ENCODE measurements at regions not wholly inside any gene's neighbourhood (a gene's known extent, or its start where the extent isn't known, plus 50 kb on each side); places are given as distances from the start of the nearest gene placed in this dataset.

DNA sequence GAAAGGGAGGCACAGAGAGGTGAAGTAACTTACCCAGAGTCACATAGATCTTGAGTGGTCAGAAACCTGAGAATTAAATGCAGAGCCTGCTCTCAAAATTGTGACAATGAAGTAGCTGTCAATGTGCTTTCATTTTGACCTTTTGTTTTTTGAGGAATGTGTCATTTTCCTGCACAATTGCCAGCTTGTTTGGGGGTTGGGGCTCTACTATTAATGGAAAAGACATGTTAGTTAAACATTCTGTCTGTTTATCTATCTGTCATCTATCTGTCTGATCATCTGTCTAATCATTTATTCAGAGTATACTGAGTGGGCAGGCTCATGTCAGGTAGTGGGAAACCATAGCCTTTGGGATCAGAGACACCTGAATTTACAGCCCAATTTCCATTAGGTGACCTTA lies 428.4 kb downstream of the TSN start:
- DNase-seq, result no peak

- DNase-seq, result no peak
These were observed 431.3 kb downstream of the TSN start for GRCh38 chr2:122186761-122187222.

DNA sequence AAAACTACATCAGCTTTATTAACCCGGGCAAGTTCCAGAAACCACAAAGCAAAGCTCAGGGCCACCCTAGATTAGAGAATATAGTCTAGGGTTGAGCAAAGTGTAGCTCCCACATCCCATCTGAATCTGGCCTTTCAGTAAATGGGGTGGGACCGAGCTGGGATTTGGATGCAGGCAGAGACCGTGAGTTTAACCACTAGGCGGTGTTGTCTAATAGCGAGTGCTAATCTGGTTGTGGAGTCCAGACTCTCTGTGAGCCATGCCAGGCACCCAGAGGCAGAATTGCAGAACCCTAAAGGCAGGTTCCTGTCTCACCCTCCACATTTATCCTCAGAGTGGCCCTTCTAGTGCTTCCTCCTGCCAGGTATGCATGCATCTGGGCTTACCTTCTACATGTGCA lies 435.9 kb downstream of the TSN start:
- no peak for DNase-seq

DNA sequence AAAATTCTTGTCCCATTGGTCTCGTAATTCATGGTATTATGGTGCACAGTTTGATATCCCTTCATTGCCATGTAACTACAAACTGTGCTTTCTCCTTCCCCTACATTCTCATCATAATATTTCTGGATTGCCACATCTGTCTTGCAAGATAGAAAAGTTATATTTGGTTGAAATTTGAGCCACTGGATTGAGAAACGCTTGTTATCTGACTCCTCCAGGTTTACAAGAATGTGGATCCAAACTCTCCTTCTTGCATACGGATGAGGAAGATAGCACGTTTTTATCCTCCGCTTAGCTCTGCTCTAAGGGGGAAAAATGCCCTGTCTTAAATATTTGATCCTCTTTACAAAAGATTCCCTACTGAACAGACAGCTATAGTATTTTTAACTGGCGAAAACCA lies 438.2 kb downstream of the TSN start:
- DNase-seq, result no peak

- no peak for DNase-seq
These were observed 439.1 kb downstream of the TSN start for GRCh38 chr2:122194546-122194945.

DNA sequence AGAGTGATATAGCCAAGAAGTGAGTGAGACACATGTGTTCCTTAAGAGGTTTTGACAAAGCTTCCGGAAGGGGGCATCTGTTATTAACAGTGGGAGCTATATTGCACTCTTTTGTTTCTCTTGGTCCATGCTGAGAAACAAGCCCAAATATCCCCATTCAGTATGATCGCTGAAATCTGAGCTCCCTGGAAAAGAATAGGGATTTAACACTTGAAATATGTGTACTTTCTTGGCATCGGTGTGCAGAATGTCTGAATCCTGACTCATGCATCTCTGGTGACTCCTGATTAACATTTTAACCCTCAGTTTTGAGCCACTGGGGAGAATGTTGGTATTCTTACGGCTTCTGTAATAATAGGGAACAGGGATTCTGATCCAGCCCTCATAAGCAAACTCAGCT lies 448.1 kb downstream of the TSN start:
- no peak for DNase-seq

GRCh38 chr2:122205641-122206040 lies 450.2 kb downstream of the TSN start:
- no peak for DNase-seq

DNA sequence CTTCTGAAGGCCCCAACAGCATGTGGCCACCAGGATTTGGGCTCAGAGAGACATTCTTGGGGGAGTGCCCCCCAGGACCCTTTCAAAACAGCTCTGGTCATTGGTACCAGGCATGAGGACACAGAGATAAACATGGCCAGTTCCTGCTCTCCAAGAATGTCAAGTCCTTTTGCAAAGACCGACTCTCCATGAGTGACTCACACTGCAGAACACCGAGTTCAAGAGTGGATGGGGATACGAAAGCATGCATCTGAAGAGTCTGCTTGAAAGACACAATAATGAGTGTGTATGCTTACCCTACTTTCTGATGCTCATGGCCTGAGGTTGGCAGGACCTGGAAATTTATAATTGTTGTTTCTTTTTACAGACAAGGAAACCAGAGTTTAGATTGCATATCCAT lies 450.6 kb downstream of the TSN start:
- DNase-seq, result no peak

DNA sequence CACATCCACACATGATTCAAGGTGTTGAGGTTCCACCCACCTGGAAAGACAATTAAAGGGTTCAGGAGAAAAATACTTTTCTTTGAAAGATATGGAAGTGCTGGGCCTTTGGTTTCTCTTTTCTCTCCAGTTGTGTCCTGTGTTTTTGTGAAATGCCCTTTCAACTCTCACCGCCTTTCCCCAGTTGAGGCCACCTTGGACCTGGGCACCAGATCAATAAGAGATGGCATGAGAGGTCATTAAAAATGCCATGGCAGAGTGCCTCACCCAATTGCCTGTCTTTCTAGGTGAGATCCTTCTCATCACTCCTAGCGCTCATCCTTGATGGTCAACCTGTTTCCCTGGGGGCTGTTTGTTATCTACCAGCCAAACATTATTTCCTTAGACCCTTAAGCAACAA lies 453.9 kb downstream of the TSN start:
- no peak for DNase-seq

DNA sequence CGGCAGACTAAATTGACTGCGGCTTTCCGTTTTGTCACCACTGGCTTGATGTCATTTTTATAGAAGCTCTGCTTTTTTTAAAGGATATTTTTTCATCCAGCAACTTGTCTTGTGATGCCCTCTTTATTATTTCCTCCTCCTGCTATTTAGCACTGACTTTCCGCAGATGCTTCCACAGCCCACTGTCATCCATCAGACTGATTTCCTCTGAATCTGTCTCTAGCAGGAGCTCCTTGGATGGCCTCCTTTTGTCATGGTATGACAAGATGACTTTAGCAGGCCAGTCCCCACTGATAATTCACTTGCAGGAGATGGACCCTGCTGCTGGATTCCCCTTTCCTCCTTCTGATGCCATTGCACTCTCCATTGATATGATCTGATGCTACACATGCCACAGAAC lies 454.6 kb downstream of the TSN start:
- DNase-seq, result no peak

- no peak for DNase-seq
These were observed 455.7 kb downstream of the TSN start for GRCh38 chr2:122210898-122211856.

- no peak for DNase-seq
These were observed 457.9 kb downstream of the TSN start for GRCh38 chr2:122213312-122213711.

DNA sequence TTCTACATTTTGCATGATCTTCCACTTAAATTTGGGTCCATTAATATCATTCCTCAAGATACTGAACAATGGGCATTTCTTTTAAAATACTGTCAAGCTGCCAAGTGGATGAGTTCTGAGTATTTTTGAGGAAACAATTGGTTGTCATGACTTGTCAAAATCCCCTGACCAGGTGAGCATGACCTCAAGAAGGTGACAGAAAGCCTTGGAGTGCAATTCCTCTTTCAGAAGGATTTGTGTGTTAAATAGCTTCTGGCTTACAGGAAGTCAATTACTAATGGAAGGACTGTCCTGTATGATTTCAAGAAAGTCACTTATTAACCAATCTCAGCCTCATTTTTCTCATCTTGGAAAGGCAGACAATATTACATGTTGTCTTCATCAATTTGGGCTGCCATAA lies 460.6 kb downstream of the TSN start:
- DNase-seq, result no peak

GRCh38 chr2:122216901-122217300 lies 461.4 kb downstream of the TSN start:
- no peak for DNase-seq

DNA sequence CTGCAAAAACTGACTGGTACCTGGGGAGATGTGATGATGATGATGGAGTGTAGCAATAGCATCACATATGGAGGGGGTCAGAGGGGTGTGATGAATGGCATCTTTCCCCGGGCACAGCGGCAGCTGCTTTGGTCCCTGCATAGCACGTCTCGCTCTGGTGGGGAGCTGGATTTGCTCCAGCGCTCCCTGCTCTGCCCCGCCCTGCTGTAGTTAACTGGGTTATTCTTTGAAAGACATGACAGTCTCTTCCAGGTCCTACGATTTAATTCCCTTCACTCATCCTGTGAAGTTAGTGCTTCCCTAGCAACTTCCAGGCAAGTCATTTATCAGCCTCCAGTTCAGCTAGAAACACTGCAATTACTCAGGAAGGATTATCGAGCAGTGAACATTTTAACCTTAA lies 463.1 kb downstream of the TSN start:
- no peak for DNase-seq

DNA sequence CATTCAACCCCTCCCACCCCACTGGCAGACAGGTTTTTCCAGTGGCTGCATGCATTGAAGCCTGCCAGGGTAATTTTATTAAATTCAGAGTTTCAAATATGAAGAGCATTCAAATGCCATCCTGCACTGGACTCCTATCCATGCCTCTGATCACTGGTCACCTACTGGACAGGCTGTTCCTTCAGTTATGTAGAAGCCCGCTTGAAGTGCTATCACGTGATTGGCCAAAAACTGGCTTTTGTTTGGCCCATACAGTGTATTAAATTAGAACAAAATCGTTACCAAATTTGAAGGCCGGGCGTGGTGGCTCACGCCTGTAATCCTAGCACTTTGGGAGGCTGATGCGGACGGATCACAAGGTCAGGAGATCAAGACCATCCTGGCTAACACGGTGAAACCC lies 464.1 kb downstream of the TSN start:
- no peak for DNase-seq

DNA sequence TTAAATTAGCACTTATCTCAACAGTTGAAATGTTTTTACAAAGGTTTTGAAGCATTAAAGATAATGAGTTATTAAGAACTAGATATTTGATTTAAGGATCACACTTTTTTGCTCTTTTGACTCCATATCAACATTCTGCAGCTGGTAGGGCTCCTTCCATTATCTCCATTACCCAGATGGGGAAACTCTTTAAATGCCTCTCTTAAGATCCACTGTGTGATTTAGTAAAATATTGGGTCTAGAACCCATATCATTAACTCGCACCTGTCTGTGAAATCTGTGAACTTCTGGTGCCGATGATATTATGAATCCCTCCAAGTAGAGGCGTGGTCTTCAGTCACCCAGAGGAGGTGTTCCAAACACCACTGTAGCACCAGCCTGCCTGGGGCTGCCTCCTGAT lies 466.2 kb downstream of the TSN start:
- no peak for DNase-seq

DNA sequence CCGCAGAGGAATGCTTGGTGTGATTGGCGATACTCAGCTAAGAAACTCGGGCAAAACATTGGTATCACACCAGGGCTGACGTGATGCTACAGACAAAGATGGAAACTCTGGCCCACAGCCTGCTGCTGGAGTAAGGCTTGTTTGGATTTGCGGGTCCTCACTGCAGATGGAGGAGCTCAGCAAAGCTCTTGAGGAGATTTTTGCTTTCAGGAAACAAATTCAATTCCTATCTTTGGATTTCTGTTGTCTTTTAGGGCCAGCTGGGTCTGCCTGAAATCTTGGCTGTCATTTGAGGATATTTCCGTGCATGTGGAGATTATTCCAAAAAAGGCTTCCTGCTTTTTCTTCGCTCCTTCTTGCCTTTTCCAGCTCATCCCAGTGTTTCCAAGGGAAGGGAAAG lies 475.8 kb downstream of the TSN start:
- no peak for DNase-seq

GRCh38 chr2:122233372-122233771 lies 477.9 kb downstream of the TSN start:
- DNase-seq, result no peak

GRCh38 chr2:122236152-122236874 lies 480.9 kb downstream of the TSN start:
- DNase-seq, result no peak

DNA sequence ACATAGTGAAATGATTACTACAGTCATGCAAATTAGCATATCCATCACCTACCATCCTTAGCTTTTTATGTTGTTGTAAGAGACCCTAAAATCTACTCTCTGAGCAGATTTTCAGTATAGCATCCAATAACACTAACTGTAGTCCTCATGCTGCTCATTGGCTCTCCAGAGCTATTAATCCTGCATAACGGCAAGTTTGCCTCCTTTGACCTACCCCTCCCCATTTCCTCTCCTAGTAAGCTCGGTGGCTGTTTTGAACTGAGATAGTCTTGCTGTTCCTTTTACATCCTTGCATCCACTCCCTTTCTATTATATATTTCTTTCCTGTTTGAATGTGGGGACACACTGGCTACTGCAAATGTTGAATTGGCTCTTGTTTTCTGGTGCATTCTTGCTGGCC lies 481.5 kb downstream of the TSN start:
- DNase-seq, result no peak

- DNase-seq, result no peak
These were observed 482.0 kb downstream of the TSN start for GRCh38 chr2:122237450-122237849.

DNA sequence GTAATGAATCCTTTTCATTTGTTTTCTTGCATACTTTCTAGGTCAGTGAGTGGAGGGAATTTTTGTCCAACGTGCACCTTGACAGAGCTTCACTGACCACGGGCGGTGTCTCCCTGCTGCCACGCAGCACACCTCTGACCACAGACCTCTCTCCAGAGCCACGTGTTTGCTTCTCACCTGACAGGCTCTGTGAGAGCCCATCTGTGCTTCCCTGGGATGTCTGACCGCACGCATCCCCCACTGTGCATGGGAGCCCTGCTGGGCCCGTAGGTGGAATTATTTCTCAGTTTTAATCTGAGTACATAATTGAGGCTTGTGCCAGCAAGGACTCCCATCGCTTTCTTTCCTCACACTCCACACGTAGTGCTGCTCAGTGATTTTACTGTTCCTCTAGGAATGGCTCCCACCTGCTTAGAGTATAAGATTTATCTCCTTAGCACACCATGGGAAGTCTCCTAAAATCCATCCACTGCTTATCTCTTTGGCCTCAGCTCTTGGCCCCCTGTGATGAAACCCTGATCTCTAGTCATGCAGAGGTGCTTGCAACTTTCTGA lies 482.6 kb downstream of the TSN start:
- DNase-seq, result no peak

GRCh38 chr2:122239440-122239839 lies 484.0 kb downstream of the TSN start:
- DNase-seq, result no peak
